ENCODE measurements at regions not wholly inside any gene's neighbourhood (a gene's known extent, or its start where the extent isn't known, plus 50 kb on each side); places are given as distances from the start of the nearest gene placed in this dataset.

DNA sequence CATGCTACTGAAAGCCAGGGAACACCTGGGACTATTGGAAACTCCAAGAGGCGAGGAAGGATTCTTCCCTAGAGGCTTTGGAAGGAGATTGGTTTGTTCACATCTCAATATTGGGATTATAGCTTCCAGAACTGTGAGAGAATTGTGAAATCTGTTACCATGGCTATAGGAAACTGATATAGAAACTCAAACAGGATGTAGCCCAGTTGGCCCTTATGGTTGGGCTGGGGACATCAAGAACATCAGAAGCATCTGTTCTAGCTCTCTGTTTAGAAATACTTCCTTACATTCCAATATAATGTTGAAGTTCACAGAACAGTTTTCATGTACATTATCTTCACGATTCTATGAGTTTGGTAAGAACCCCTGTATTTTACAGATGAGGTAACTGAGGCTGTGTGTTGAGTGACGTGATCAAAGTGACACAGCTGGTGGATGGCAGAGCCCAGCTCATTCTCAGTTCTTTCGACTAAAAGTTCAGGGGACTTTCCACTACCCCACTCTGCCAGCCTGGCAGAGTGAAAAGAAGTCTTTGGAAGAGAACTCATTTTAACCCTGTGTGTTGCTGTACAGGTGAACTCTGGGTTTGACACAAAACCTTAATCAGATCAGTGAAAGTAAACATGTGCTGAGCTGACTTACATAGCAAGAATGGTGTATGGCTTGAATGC is 183.0 kb downstream of the GBA3 start:
- no peak overlapping the region for H3K4me3 Mint-ChIP-seq
- ATAC-seq (ENCODE audit: poor library complexity) (no peak), DNase-seq (no peak)
- H3K36me3 Mint-ChIP-seq (ENCODE audit: low read depth) = no peaks in the 10 kb centered on the region
- intact Hi-C loops (cut with DNase I, micrococcal nuclease) = no loop called here
- Histone ChIP-seq H3K36me3 (ENCODE audit: insufficient read depth, low read length) (no peaks in the 10 kb centered on the region), H3K27me3 (ENCODE audit: control insufficient read depth in 1 of 2, insufficient read depth in 2 of 2, low read length in 2 of 2) (no peaks in the 10 kb centered on the region), H3K9me3 (ENCODE audit: control insufficient read depth in 1 of 2, insufficient read depth in 1 of 2, low read length in 2 of 2) (peaks cover 0 to 8% of the 10 kb centered on the region in 2 experiments), H3K4me3 (ENCODE audit: low read length) (no peak overlapping the region), H3K4me1 (ENCODE audit: insufficient read depth, low read length) (no peaks in the 10 kb centered on the region), H3K27ac (ENCODE audit: low read depth in 1 of 2, low read length in 2 of 2) (no peak overlapping the region)
- H3K4me1 Mint-ChIP-seq (ENCODE audit: low read depth) = no peaks in the 10 kb centered on the region
- TF ChIP-seq, protein P1, sequence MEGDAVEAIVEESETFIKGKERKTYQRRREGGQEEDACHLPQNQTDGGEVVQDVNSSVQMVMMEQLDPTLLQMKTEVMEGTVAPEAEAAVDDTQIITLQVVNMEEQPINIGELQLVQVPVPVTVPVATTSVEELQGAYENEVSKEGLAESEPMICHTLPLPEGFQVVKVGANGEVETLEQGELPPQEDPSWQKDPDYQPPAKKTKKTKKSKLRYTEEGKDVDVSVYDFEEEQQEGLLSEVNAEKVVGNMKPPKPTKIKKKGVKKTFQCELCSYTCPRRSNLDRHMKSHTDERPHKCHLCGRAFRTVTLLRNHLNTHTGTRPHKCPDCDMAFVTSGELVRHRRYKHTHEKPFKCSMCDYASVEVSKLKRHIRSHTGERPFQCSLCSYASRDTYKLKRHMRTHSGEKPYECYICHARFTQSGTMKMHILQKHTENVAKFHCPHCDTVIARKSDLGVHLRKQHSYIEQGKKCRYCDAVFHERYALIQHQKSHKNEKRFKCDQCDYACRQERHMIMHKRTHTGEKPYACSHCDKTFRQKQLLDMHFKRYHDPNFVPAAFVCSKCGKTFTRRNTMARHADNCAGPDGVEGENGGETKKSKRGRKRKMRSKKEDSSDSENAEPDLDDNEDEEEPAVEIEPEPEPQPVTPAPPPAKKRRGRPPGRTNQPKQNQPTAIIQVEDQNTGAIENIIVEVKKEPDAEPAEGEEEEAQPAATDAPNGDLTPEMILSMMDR (IDR thresholded peaks at IDR 0.05) = no peak
- CTCF ChIA-PET = no interaction called here
- peaks cover 5% of the 10 kb centered on the region for H3K9me3 Mint-ChIP-seq
- POLR2A ChIA-PET = no interaction called here
- no peaks in the 10 kb centered on the region for H3K27me3 Mint-ChIP-seq
- no peak overlapping the region for H3K27ac Mint-ChIP-seq

DNA sequence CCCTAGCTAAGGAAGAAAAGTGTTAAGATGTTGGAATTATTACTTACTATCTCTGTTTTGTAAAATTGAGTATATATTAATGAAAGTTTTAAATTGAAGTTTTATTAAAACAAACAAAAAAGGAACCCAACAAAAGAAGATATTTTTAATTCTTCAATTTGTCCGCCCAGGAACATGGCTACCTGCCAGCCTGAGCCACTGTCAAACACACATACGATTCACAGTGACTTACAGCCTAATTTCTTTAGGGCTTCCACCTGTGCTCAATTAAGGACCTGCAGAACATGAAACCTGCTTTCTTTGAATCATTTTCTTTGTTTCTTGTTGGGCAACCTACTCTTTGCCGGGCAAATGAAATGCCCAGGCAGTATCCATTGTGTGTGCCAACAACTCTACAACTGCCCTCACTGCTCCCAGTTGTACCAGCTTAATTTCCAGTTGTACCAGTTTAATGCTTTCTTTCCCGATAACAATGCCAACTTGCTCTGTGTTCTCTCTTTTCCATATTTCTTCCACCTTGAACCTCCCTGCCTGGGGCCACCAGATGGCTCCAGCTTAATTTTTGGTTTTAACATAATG is 181.7 kb downstream of the GBA3 start:
- Mint-ChIP-seq H3K4me3 (no peak overlapping the region), H3K4me1 (ENCODE audit: low read depth) (no peaks in the 10 kb centered on the region), H3K27ac (no peak overlapping the region), H3K9me3 (peaks cover 5% of the 10 kb centered on the region), H3K27me3 (no peaks in the 10 kb centered on the region), H3K36me3 (ENCODE audit: low read depth) (no peaks in the 10 kb centered on the region)
- Histone ChIP-seq H3K4me1 (ENCODE audit: insufficient read depth, low read length) (no peaks in the 10 kb centered on the region), H3K9me3 (ENCODE audit: control insufficient read depth in 1 of 2, insufficient read depth in 1 of 2, low read length in 2 of 2) (peaks cover 0 to 8% of the 10 kb centered on the region in 2 experiments), H3K4me3 (ENCODE audit: low read length) (no peak overlapping the region), H3K27ac (ENCODE audit: low read depth in 1 of 2, low read length in 2 of 2) (no peak overlapping the region), H3K36me3 (ENCODE audit: insufficient read depth, low read length) (no peaks in the 10 kb centered on the region), H3K27me3 (ENCODE audit: control insufficient read depth in 1 of 2, insufficient read depth in 2 of 2, low read length in 2 of 2) (no peaks in the 10 kb centered on the region)
- DNase-seq (no peak), ATAC-seq (ENCODE audit: poor library complexity) (no peak)
- ChIA-PET CTCF (no interaction called here), POLR2A (no interaction called here)
- TF ChIP-seq, protein P1 (IDR thresholded peaks at IDR 0.05) = no peak
- intact Hi-C loops (cut with DNase I, micrococcal nuclease) = no loop called here

DNA sequence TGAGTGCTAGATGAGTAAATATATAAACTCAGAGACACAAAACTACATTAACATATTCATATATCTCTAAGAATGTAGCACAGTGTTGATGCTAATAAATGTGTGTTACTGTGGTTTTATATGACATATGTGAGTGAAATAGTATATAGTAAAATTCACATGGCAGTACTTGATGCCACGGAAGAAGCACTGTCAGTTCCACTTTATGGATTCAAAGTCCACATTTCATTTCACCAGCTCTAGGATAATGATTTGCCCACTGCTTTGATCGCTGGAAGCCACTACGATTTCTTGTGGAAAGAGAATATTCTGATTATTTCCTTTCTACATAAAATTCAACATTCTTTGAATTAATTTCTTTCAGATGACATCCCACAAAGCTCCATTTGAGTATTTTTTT is 181.2 kb downstream of the GBA3 start:
- POLR2A ChIA-PET = no interaction called here
- Histone ChIP-seq H3K27me3 (ENCODE audit: control insufficient read depth in 1 of 2, insufficient read depth in 2 of 2, low read length in 2 of 2) (no peaks in the 10 kb centered on the region), H3K36me3 (ENCODE audit: insufficient read depth, low read length) (no peaks in the 10 kb centered on the region), H3K9me3 (ENCODE audit: control insufficient read depth in 1 of 2, insufficient read depth in 1 of 2, low read length in 2 of 2) (peaks cover 0 to 9% of the 10 kb centered on the region in 2 experiments), H3K4me1 (ENCODE audit: insufficient read depth, low read length) (no peaks in the 10 kb centered on the region), H3K4me3 (ENCODE audit: low read length) (no peak overlapping the region), H3K27ac (ENCODE audit: low read depth in 1 of 2, low read length in 2 of 2) (no peak overlapping the region)
- no peaks in the 10 kb centered on the region for H3K27me3 Mint-ChIP-seq
- H3K36me3 Mint-ChIP-seq (ENCODE audit: low read depth) = no peaks in the 10 kb centered on the region
- peaks cover 10% of the 10 kb centered on the region for H3K9me3 Mint-ChIP-seq
- no peak overlapping the region for H3K4me3 Mint-ChIP-seq
- DNase-seq = no peak
- CTCF ChIA-PET = no interaction called here
- ATAC-seq (ENCODE audit: poor library complexity) = no peak
- intact Hi-C loops (cut with DNase I, micrococcal nuclease) = no loop called here
- TF ChIP-seq, protein P1 (IDR thresholded peaks at IDR 0.05) = no peak
- no peaks in the 10 kb centered on the region for H3K4me1 Mint-ChIP-seq (ENCODE audit: low read depth)
- no peak overlapping the region for H3K27ac Mint-ChIP-seq

All from CD4-positive, alpha-beta T cell (primary cell).